ENCODE measurements at regions not wholly inside any gene's neighbourhood (a gene's known extent, or its start where the extent isn't known, plus 50 kb on each side); places are given as distances from the start of the nearest gene placed in this dataset.

- H3K9me2 ChIP-seq: no peaks in the 10 kb centered on the region
- TF ChIP-seq ZBTB33 (IDR thresholded peaks at IDR 0.05; ENCODE audit: borderline replicate concordance, low read depth) (no peak), USF1 (IDR thresholded peaks at IDR 0.05; ENCODE audit: borderline replicate concordance, low read depth) (no peak), ELF1 (IDR thresholded peaks at IDR 0.05) (no peak), CTCF (IDR thresholded peaks at IDR 0.05) (no peak), NRF1 (IDR thresholded peaks at IDR 0.05; ENCODE audit: low read depth, low read length) (no peak), RCOR1 (IDR thresholded peaks at IDR 0.05; ENCODE audit: low read length) (no peak), USF2 (IDR thresholded peaks at IDR 0.05; ENCODE audit: borderline replicate concordance, low read depth, low read length) (no peak), NFIC (IDR thresholded peaks at IDR 0.05; ENCODE audit: borderline replicate concordance) (no peak), CHD2 (IDR thresholded peaks at IDR 0.05; ENCODE audit: low read length, partially characterized antibody) (no peak), RAD21 (IDR thresholded peaks at IDR 0.05; ENCODE audit: low read length) (no peak), GABPA (IDR thresholded peaks at IDR 0.05; ENCODE audit: low read depth) (no peak), FOXJ3 (CRISPR knock-in tag; IDR thresholded peaks at IDR 0.05) (no peak), RXRA (IDR thresholded peaks at IDR 0.05; ENCODE audit: borderline replicate concordance, low read depth) (no peak), MAX (IDR thresholded peaks at IDR 0.05; ENCODE audit: low read depth) (no peak), JUND (IDR thresholded peaks at IDR 0.05) (no peak), REST (IDR thresholded peaks at IDR 0.05; ENCODE audit: low read depth, low read length) (no peak), TCF12 (IDR thresholded peaks at IDR 0.05) (no peak)
- H3K79me2 ChIP-seq (ENCODE audit: insufficient read depth): no peaks in the 10 kb centered on the region
- no peaks in the 10 kb centered on the region for H3K36me3 ChIP-seq (replicated peaks in 1 of 2; ENCODE audit: control insufficient read depth in 1 of 2, insufficient read depth in 2 of 2, low read length in 1 of 2)
- no peak overlapping the region for H3K9ac ChIP-seq
- H3K9me3 ChIP-seq: no peaks in the 10 kb centered on the region
- DNase-seq: no peak
- H3F3A ChIP-seq (replicated peaks; ENCODE audit: insufficient read depth): no peaks in the 10 kb centered on the region
- no peak overlapping the region for H3K4me2 ChIP-seq
- H3K27me3 ChIP-seq (ENCODE audit: insufficient read depth): no peaks in the 10 kb centered on the region
- H2AFZ ChIP-seq (ENCODE audit: low read depth): no peak overlapping the region
- H4K20me1 ChIP-seq (ENCODE audit: insufficient read depth): no peaks in the 10 kb centered on the region
- ChIA-PET CTCF (interaction anchor here (0.7 kb wide), 1 partner anchor 86 kb away, joined by 3 read pairs; no protein-coding TSS in a partner anchor), POLR2A (no interaction called here)
- no peak overlapping the region for H3K4me3 ChIP-seq (ENCODE audit: low read depth in 2 of 2, low read length in 1 of 2)
- H3K27ac ChIP-seq (ENCODE audit: low read depth in 2 of 2, low read length in 1 of 2): no peak overlapping the region
- no peaks in the 10 kb centered on the region for H3K4me1 ChIP-seq (ENCODE audit: control insufficient read depth in 1 of 2, insufficient read depth in 2 of 2, low read depth in 1 of 2, low read length in 1 of 2)
These were observed 211.9 kb upstream of the VRK2 start for GRCh38 chr2:57834666-57835065.
